Fibroblast of pulmonary artery (primary cell): ENCODE measurements at regions not wholly inside any gene's neighbourhood (a gene's known extent, or its start where the extent isn't known, plus 50 kb on each side); places are given as distances from the start of the nearest gene placed in this dataset.
"Not testable (repeated sequence)": the region's sequence is repeated elsewhere in the genome, so short reads cannot be mapped to it uniquely, and the experiment has no call there.

Source experiments
- DNase-seq: peaks from one replicate; pipeline ENCODE4 v3.0.0-alpha.2; 2010; ENCODE audit warnings: low read depth
- H3K4me3 ChIP-seq: replicated peaks from 2 replicates; pipeline ENCODE4 v1.5.1; 2011; ENCODE audit warnings: low read depth, mild to moderate bottlenecking, control low read depth, low read length, moderate library complexity
- TF ChIP-seq, protein P1 (sequence below): IDR thresholded peaks from 2 replicates; pipeline ENCODE4 v1.5.1; 2011; ENCODE audit warnings: mild to moderate bottlenecking, control low read depth, low read length, inconsistent platforms; ENCODE audit errors: missing control alignments

DNA sequence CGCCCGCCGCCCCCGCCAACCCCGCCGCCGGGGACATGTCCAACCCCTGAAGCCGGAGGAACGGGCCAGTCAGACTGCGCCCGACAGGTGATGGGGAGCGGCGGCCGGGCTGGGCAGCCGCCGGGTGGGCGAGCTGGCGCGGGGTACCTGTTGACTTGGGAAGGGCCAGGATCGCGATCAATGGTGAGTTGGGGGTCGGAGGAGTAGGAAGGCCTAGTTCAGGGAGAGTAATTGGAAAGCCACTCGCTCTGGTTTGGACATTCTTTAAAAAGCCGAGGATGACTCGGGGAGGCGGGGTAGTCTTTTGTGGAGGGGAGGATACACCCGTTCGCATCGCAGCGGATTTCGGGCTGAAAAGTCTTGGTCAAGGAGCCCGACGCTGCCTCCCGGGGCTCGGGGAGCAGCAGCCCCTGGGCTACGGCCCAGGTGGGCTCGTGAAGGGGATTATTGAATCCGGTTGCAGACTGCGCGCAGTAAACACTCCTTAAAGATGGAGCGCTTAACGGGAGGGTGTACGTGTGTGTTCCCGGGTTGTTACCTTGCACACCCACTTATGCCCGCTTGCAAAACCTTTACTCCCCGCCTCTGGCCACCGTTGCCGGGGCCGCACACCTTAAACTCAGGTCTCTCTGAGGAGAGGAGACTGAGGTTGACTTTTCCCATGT, 123.8 kb downstream of the GOSR1 start:
- TF ChIP-seq, protein P1, sequence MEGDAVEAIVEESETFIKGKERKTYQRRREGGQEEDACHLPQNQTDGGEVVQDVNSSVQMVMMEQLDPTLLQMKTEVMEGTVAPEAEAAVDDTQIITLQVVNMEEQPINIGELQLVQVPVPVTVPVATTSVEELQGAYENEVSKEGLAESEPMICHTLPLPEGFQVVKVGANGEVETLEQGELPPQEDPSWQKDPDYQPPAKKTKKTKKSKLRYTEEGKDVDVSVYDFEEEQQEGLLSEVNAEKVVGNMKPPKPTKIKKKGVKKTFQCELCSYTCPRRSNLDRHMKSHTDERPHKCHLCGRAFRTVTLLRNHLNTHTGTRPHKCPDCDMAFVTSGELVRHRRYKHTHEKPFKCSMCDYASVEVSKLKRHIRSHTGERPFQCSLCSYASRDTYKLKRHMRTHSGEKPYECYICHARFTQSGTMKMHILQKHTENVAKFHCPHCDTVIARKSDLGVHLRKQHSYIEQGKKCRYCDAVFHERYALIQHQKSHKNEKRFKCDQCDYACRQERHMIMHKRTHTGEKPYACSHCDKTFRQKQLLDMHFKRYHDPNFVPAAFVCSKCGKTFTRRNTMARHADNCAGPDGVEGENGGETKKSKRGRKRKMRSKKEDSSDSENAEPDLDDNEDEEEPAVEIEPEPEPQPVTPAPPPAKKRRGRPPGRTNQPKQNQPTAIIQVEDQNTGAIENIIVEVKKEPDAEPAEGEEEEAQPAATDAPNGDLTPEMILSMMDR, result no peak
- H3K4me3 ChIP-seq, result peak overlapping the region; percentile 86
- DNase-seq, result peak; percentile 13

DNA sequence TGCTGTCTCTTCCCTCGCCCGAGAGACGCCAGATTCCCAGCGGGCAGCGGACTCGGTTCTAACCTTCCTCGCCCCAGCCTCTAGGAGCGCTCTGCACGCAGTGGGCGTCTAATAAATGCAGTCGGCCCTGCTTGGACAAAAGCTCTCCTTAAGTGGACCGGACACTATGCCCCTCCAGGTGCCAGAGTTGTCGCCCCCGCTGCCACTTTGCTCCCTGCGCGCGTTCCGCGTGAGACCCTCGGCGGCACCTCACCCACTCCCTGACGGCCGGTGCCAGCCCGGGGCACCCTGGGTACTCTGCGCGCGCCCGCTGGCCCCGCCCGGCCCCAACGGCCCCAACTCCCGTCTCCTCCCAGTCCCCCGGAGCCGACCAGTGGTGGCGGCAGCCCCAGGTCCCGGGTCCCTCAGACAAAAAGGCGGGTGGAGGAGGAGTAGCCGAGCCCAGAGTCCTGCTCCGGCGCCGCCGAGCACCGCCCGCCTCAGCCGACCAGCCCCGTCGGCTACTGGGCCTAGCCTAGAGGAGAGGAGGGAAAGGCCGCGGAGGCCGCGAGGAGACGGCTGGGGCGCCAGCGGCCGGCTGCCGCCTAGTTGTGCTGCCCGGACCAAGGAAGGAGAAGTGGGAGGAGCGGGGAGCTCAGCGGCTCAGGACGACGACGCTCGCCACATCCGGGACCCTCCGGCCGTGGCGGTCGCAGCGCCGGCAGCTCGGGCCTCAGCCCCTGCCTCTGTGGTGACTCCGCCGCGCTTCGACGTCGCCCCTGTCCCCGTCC, 123.0 kb downstream of the GOSR1 start:
- TF ChIP-seq, protein P1, result peak; percentile 65
- H3K4me3 ChIP-seq, result peak overlapping the region; percentile 86
- DNase-seq, result peak; percentile 75

DNA sequence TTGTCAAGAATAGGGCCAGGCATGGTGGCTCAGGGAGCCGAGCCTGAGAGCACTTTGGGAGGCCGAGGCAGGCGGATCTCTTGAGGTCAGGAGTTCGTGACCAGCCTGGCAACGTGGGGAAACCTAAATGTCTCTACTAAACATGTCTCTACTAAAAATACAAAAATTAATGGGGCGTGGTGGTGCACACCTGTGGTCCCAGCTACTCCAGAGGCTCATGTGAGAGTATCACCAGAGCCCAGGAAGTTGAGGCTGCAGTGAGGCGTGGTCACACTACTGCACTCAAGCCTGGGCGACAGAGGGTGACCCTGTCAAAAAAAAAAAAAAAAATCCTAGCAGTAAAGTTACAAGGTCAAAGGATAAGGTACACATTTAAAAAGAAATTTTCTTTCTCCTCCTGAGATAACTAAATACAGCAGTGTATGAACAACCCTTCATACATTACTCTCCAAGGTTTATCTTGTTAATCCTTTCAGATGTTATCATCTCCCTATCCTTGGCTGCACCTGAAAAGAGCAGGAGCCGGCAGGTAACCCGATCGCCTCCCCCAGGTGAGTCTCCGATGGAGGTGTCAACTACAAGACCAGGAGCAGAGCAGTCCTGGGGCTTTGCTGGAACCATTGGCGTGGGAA, 122.3 kb downstream of the GOSR1 start:
- TF ChIP-seq, protein P1, result no peak
- no peak for DNase-seq
- H3K4me3 ChIP-seq, result peak overlapping the region; percentile 86

DNA sequence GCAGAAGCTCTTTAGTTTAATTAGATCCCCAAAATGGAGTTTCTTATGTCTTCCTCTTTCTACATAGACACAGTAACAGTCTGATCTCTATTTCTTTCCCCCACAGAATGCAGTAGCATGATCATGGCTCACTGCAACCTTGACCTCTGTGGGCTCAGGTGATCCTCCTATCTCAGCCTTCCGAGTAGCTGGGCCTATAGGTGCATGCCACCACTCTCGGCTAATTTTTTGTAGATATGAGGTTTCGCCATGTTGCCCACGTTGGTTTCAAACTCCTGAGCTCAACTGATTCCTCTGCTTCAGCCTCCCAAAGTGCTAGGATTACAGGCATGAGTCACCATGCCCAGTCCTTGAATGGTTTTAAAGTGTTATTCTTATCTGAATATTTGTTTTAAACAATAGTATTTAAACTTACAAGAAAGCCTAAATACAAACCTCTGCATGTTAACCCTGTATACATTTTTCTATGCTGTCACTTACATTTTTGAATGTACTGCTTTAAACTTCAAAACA, 120.6 kb downstream of the GOSR1 start:
- no peak overlapping the region for H3K4me3 ChIP-seq
- DNase-seq, result no peak
- TF ChIP-seq, protein P1, result no peak

DNA sequence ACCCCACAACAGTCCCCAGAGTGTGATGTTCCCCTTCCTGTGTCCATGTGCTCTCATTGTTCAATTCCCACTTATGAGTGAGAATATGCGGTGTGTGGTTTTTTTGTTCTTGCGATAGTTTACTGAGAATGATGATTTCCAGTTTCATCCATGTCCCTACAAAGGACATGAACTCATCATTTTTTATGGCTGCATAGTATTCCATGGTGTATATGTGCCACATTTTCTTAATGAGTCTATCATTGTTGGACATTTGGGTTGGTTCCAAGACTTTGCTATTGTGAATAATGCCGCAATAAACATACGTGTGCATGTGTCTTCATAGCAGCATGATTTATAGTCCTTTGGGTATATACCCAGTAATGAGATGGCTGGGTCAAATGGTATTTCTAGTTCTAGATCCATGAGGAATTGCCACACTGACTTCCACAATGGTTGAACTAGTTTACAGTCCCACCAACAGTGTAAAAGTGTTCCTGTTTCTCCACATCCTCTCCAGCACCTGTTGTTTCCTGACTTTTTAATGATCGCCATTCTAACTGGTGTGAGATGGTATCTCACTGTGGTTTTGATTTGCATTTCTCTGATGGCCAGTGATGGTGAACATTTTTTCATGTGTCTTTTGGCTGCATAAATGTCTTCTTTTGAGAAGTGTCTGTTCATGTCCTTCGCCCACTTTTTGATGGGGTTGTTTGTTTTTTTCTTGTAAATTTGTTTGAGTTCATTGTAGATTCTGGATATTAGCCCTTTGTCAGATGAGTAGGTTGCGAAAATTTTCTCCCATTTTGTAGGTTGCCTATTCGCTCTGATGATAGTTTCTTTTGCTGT, 120.0 kb downstream of the GOSR1 start:
- H3K4me3 ChIP-seq, DNase-seq: not testable (repeated sequence)

DNA sequence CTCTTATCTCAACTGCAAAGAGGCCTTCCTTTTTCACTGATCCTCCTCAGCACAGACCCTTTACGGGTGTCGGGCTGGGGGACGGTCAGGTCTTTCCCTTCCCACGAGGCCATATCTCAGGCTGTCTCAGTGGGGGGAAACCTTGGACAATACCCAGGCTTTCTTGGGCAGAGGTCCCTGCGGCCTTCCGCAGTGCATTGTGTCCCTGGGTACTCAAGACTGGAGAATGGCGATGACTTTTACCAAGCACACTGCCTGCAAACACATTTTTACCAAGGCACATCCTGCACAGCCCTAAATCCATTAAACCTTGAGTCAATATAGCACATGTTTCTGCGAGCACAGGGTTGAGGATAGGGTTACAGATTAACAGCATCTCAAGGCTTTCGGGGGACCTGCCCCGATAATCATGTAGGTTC, 117.8 kb downstream of the GOSR1 start:
- not testable (repeated sequence) for H3K4me3 ChIP-seq, DNase-seq

DNA sequence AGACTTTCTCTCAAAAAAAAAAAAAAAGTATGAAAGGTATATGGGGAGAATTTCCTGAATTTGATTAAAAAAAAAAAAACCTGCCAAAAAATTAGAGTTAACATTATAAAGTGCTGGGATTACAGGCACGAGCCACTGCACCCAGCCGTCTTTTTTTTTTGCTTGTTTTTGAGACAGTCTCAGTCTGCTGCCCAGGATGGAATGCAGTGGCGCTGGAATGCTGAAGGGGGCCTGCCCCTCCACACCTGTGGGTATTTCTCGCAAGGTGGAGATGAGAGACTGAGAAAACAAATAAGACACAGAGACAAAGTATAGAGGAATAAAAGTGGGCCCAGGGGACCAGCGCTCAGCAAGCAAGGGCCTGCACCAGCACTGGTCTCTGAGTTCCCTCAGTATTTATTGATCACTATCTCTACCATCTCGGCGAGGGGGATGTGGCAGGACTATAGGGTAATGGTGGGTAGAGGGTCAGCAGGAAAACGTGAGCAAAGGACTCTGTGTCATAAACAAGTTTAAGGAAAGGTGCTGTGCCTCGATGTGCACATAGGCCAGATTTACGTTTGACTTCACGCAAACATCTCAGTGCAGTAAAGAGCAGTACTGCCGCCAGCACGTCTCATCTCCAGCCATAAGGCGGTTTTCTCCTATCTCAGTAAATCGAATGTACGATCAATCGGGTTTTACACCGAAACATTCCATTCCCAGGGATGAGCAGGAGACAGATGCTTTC, 117.2 kb downstream of the GOSR1 start:
- no peak overlapping the region for H3K4me3 ChIP-seq
- TF ChIP-seq, protein P1, result no peak
- DNase-seq, result no peak
